Mesenchymal stem cell (in vitro differentiated cells and primary cell): ENCODE measurements at regions not wholly inside any gene's neighbourhood (a gene's known extent, or its start where the extent isn't known, plus 50 kb on each side); places are given as distances from the start of the nearest gene placed in this dataset.
A peak's percentile ranks its signal among the peaks of the same experiment; 100 is the strongest.

Experiments used
- DNase-seq: peaks from one replicate; pipeline ENCODE4 v3.0.0-alpha.2; 2013
- H2AFZ ChIP-seq: one replicate; pipeline ENCODE4 v1.6.1; 2013; ENCODE audit warnings: low read depth, mild to moderate bottlenecking, control low read depth, inconsistent platforms, low read length, moderate library complexity
- H2AK5ac ChIP-seq: 2 replicates; pipeline ENCODE4 v1.6.1; 2013; ENCODE audit warnings: low read length, moderate library complexity, mild to moderate bottlenecking, inconsistent platforms; ENCODE audit not compliant: severe bottlenecking
- H2BK120ac ChIP-seq: one replicate; pipeline ENCODE4 v1.6.1; 2013; ENCODE audit warnings: low read depth, mild to moderate bottlenecking, inconsistent platforms, low read length, moderate library complexity
- H2BK12ac ChIP-seq, 2 experiments: one replicate each; pipeline ENCODE4 v1.6.1; 2013; ENCODE audit warnings: inconsistent platforms in 2 of 2, low read length in 2 of 2, mild to moderate bottlenecking in 2 of 2, moderate library complexity in 2 of 2, control low read depth in 1 of 2
- H2BK15ac ChIP-seq: one replicate; pipeline ENCODE4 v1.6.1; 2013; ENCODE audit warnings: mild to moderate bottlenecking, low read depth, inconsistent platforms; ENCODE audit not compliant: poor library complexity, severe bottlenecking
- H2BK5ac ChIP-seq: 2 replicates; pipeline ENCODE4 v1.6.1; 2013; ENCODE audit warnings: low read depth, mild to moderate bottlenecking, low read length, control low read depth, inconsistent platforms; ENCODE audit not compliant: poor library complexity, severe bottlenecking
- H3K14ac ChIP-seq, 2 experiments: one replicate each; pipeline ENCODE4 v1.6.1; 2013; ENCODE audit warnings: inconsistent platforms in 2 of 2, low read length in 2 of 2, control low read depth in 1 of 2, mild to moderate bottlenecking in 1 of 2, moderate library complexity in 1 of 2
- H3K18ac ChIP-seq, 2 experiments: one replicate each; pipeline ENCODE4 v1.6.1; 2013; ENCODE audit warnings: inconsistent platforms in 2 of 2, low read length in 2 of 2, control low read depth in 1 of 2, low read depth in 1 of 2, mild to moderate bottlenecking in 1 of 2
- H3K23ac ChIP-seq, 2 experiments: one replicate each; pipeline ENCODE4 v1.6.1; 2013; ENCODE audit warnings: inconsistent platforms in 2 of 2, low read length in 2 of 2, mild to moderate bottlenecking in 2 of 2, moderate library complexity in 2 of 2, control low read depth in 1 of 2
- H3K27ac ChIP-seq: 2 replicates; pipeline ENCODE4 v1.5.1; 2013; ENCODE audit warnings: mild to moderate bottlenecking, moderate library complexity, low read length, control low read depth, inconsistent platforms; ENCODE audit not compliant: poor library complexity, severe bottlenecking
- H3K27me3 ChIP-seq, 2 experiments: 2 replicates each; pipeline versions ENCODE4 v1.6.1 to v1.7.0; 2013; ENCODE audit warnings: low read length in 2 of 2, mild to moderate bottlenecking in 2 of 2, moderate library complexity in 2 of 2, control low read depth in 1 of 2, inconsistent platforms in 1 of 2; ENCODE audit not compliant: control insufficient read depth in 1 of 2, insufficient read depth in 1 of 2
- H3K36me3 ChIP-seq, 2 experiments: 2 replicates each; pipeline versions ENCODE4 v1.6.1 to v1.7.0; 2013; ENCODE audit warnings: low read length in 2 of 2, control low read depth in 1 of 2, inconsistent platforms in 1 of 2, low read depth in 1 of 2, mild to moderate bottlenecking in 1 of 2; ENCODE audit not compliant: insufficient read depth in 2 of 2, control insufficient read depth in 1 of 2
- H3K4ac ChIP-seq, 2 experiments: one replicate each; pipeline ENCODE4 v1.6.1; 2013; ENCODE audit warnings: inconsistent platforms in 2 of 2, low read length in 2 of 2, mild to moderate bottlenecking in 2 of 2, moderate library complexity in 2 of 2, control low read depth in 1 of 2, low read depth in 1 of 2
- H3K4me1 ChIP-seq: 2 replicates; pipeline ENCODE4 v1.6.1; 2013; ENCODE audit warnings: low read depth, low read length, control low read depth; ENCODE audit not compliant: control insufficient read depth, insufficient read depth
- H3K4me2 ChIP-seq: 2 replicates; pipeline ENCODE4 v1.6.1; 2013; ENCODE audit warnings: low read length, mild to moderate bottlenecking, inconsistent platforms; ENCODE audit not compliant: poor library complexity, severe bottlenecking
- H3K4me3 ChIP-seq, 2 experiments: 2 replicates each; pipeline versions ENCODE4 v1.5.1 to v1.7.0; 2013; ENCODE audit warnings: low read length in 2 of 2, mild to moderate bottlenecking in 2 of 2, control low read depth in 1 of 2, low read depth in 1 of 2; ENCODE audit not compliant: insufficient read depth in 1 of 2
- H3K79me1 ChIP-seq: replicated peaks from 2 replicates; pipeline ENCODE4 v1.6.1; 2013; ENCODE audit warnings: mild to moderate bottlenecking, control low read depth, low read length, inconsistent platforms; ENCODE audit not compliant: poor library complexity, severe bottlenecking
- H3K9ac ChIP-seq: 2 replicates; pipeline ENCODE4 v1.7.0; 2013; ENCODE audit warnings: mild to moderate bottlenecking, low read length, moderate library complexity
- H3K9me3 ChIP-seq: 2 replicates; pipeline ENCODE4 v1.7.0; 2013; ENCODE audit warnings: mild to moderate bottlenecking, low read length; ENCODE audit not compliant: control insufficient read depth
- H4K8ac ChIP-seq: one replicate; pipeline ENCODE4 v1.6.1; 2013; ENCODE audit warnings: inconsistent platforms, mild to moderate bottlenecking, low read length, moderate library complexity
- H4K91ac ChIP-seq: one replicate; pipeline ENCODE4 v1.6.1; 2013; ENCODE audit warnings: mild to moderate bottlenecking, low read length, inconsistent platforms
- WGBS: methylation state at CpG from one replicate; pipeline ENCODE4 v1.1.7; 2013; ENCODE audit warnings: mixed read lengths; 5-methylcytosine and 5-hydroxymethylcytosine counted together

DNA sequence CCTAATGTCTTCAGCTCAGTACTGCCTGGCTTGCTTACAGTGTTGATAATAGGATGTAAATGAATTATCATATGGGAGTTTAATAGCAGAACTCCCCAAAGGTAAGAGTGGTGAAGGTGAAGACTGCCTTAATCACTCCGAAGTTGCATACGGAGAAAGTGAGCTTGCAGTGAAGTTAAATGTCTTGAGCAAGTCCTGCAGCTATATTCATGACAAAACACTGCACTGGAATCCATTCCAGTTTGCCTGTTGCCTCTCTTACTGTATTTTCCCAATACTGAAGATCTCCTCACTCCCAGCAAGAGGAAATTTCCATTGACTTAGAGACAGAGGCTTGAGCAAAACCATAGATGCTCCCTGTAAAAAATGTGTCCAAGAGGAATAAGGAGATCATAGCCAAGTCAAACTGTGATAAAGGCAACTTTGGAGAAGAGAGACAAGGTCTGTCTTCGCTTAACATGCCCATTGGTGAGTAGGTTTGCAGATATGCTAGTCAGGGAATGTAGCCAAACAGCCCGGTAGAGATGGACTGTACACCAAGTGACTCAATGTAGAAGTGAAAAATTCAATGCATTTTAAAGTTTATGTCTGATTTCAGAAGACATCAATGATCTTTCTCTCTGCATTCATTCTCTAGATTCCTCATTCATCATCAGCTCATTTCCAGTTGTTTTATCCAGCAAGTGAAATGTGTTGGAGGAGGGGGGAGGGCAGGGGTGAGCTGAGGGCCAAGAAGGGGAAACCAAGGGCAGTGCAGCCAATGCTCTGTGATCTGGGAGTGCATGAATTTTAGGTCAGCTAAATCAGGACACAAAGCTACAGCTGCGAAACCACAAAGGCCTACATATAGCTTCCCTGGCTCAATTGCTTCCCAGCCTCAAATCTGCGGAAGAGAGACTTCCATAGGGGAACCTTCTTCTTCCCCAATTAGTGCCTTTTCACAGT, 667.1 kb upstream of the NR2F2 start:
- DNase-seq: no peak
- no peaks in the 10 kb centered on the region for H3K9me3 ChIP-seq
- H2BK15ac ChIP-seq: no peak overlapping the region
- H2AK5ac ChIP-seq: no peak overlapping the region
- no peak overlapping the region for H4K91ac ChIP-seq
- no peaks in the 10 kb centered on the region for H3K27me3 ChIP-seq
- WGBS: 90% methylated on average over 6 of the region's 6 CpGs
- no peaks in the 10 kb centered on the region for H3K36me3 ChIP-seq
- no peak overlapping the region for H2BK120ac ChIP-seq
- H2AFZ ChIP-seq: no peak overlapping the region
- no peak overlapping the region for H3K4me3 ChIP-seq
- H2BK12ac ChIP-seq: peak overlapping the region in 1 of 2 experiments; percentile 11
- H3K4me2 ChIP-seq: no peak overlapping the region
- no peaks in the 10 kb centered on the region for H3K79me1 ChIP-seq
- H3K9ac ChIP-seq: no peak overlapping the region
- H3K18ac ChIP-seq: no peak overlapping the region
- H3K23ac ChIP-seq: no peak overlapping the region
- no peak overlapping the region for H3K4ac ChIP-seq
- no peaks in the 10 kb centered on the region for H3K4me1 ChIP-seq
- no peak overlapping the region for H4K8ac ChIP-seq
- H3K14ac ChIP-seq: no peak overlapping the region
- no peak overlapping the region for H3K27ac ChIP-seq
- H2BK5ac ChIP-seq: no peak overlapping the region

DNA sequence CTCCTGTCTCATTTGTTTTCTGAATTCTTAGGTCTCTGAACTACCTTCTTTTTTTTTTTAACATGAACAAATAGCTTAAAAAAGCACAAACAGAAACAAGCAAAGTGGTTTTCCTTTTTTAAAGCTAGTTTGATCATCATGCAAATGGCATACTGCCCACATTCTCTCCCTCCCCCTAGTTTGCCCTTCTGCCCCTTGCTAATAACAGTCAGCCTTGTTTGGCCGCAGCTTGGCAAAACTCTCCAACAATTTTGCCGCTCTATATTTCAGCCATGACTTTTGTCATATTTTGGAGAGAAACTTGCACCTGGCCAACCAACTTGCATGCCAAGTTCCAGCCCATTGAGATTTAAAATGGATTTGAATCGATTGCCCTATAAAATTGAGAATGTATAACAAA, 666.0 kb upstream of the NR2F2 start:
- no peak overlapping the region for H2BK120ac ChIP-seq
- no peak overlapping the region for H3K4me3 ChIP-seq
- peak overlapping the region; percentile 22 for H4K8ac ChIP-seq
- no peaks in the 10 kb centered on the region for H3K9me3 ChIP-seq
- H2BK15ac ChIP-seq: no peak overlapping the region
- H3K4ac ChIP-seq: no peak overlapping the region
- H3K4me1 ChIP-seq: peaks cover 2% of the 10 kb centered on the region
- H3K23ac ChIP-seq: no peak overlapping the region
- no peak overlapping the region for H3K9ac ChIP-seq
- no peak overlapping the region for H3K27ac ChIP-seq
- H3K36me3 ChIP-seq: no peaks in the 10 kb centered on the region
- no peak overlapping the region for H3K4me2 ChIP-seq
- no peak overlapping the region for H3K18ac ChIP-seq
- no peaks in the 10 kb centered on the region for H3K27me3 ChIP-seq
- no peak overlapping the region for H2BK12ac ChIP-seq
- H4K91ac ChIP-seq: no peak overlapping the region
- WGBS: 100% methylated on average over 3 of the region's 3 CpGs
- DNase-seq: no peak
- H3K14ac ChIP-seq: no peak overlapping the region
- H3K79me1 ChIP-seq: no peaks in the 10 kb centered on the region
- H2BK5ac ChIP-seq: no peak overlapping the region
- no peak overlapping the region for H2AFZ ChIP-seq
- H2AK5ac ChIP-seq: no peak overlapping the region

DNA sequence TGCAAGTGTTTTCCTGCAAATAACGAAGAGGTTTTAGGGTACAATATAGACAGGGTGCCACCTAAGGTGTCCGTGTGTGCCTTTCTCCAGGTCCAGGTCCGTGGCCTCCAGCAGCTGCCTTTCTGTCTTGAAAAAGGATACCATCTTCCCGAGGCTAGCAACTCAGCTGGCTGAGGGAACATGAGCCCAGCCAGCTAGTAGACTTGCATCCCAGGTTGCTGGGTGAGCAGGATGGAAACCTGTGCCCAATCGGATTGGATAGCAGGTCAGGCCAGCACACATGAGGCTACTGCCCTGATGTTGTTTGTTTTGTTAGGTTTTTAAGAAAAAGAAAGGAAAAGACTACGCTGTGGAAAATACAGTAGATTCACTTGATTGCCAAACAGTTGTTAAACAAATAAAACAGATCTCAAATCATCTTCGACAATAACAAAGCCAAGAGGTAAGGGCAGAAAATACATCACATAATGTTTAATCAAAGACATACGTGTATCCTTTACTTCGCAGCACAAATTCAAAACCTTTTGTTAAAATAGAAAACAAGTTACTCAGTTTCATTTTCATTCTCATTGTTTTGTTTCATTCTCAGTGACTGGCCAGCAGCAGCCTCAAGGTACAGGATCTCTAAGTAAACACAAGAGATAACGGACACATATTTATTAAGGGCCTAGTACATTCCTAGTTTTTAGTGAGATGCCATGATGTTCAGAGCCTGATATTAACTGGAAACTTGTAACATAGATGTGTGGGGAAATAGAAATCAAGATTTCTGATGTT, 661.2 kb upstream of the NR2F2 start:
- H2BK120ac ChIP-seq: no peak overlapping the region
- peaks cover 2% of the 10 kb centered on the region for H3K4me1 ChIP-seq
- peak overlapping the region in 1 of 2 experiments; percentile 42 for H3K14ac ChIP-seq
- no peak overlapping the region for H2AK5ac ChIP-seq
- H3K36me3 ChIP-seq: no peaks in the 10 kb centered on the region
- no peak overlapping the region for H3K4me2 ChIP-seq
- no peaks in the 10 kb centered on the region for H3K27me3 ChIP-seq
- H3K4me3 ChIP-seq: peak overlapping the region in 1 of 2 experiments; percentile 68
- H2BK15ac ChIP-seq: no peak overlapping the region
- 85% methylated on average over 10 of the region's 10 CpGs for WGBS
- H2BK5ac ChIP-seq: no peak overlapping the region
- H3K9ac ChIP-seq: peak overlapping the region; percentile 86
- peak overlapping the region; percentile 70 for H4K8ac ChIP-seq
- H3K79me1 ChIP-seq: no peaks in the 10 kb centered on the region
- no peak overlapping the region for H3K23ac ChIP-seq
- H2AFZ ChIP-seq: no peak overlapping the region
- H3K4ac ChIP-seq: peak overlapping the region in 1 of 2 experiments; percentile 65
- H3K18ac ChIP-seq: peak overlapping the region in 1 of 2 experiments; percentile 67
- H2BK12ac ChIP-seq: peak overlapping the region in 1 of 2 experiments; percentile 4
- DNase-seq: peak; percentile 11
- no peak overlapping the region for H3K27ac ChIP-seq
- peak overlapping the region; percentile 9 for H4K91ac ChIP-seq
- H3K9me3 ChIP-seq: no peaks in the 10 kb centered on the region

DNA sequence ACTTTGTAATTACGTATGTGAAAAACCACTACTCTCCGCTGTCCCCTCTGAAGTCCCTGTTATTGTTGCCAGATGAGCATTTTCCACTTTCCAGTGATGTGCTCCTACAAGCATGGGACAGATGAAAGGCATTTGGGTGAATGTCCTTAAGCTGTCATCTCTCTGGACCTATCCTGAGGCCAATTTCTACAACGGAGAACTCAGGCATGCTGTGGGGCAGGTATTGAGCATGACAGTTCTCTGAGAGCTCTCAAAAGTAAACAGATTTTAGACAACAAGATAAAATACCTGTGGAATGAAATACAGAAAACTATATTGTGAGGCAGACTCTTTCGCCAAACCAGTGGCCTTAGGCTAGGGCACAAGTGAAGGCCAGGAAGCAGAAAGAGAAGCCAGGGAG, 656.5 kb upstream of the NR2F2 start:
- Histone ChIP-seq H2AK5ac (no peak overlapping the region), H2BK15ac (no peak overlapping the region), H3K9me3 (no peaks in the 10 kb centered on the region), H2BK5ac (no peak overlapping the region), H3K14ac (no peak overlapping the region), H3K36me3 (no peaks in the 10 kb centered on the region), H3K9ac (no peak overlapping the region), H3K27ac (no peak overlapping the region), H3K27me3 (no peaks in the 10 kb centered on the region), H2BK12ac (no peak overlapping the region), H3K23ac (no peak overlapping the region), H3K18ac (no peak overlapping the region), H4K8ac (no peak overlapping the region), H3K79me1 (no peaks in the 10 kb centered on the region), H2AFZ (no peak overlapping the region), H3K4me2 (no peak overlapping the region), H4K91ac (no peak overlapping the region), H3K4ac (no peak overlapping the region), H3K4me1 (peaks cover 2% of the 10 kb centered on the region), H3K4me3 (no peak overlapping the region), H2BK120ac (no peak overlapping the region)
- over 99% methylated on average over 4 of the region's 4 CpGs for WGBS
- no peak for DNase-seq
